Psoas muscle (tissue), 7 donors: ENCODE measurements at regions not wholly inside any gene's neighbourhood (a gene's known extent, or its start where the extent isn't known, plus 50 kb on each side); places are given as distances from the start of the nearest gene placed in this dataset.

Experiments
- ATAC-seq, 4 donors: fragments of 200-7000 bp; cut with Tn5 transposase; one replicate each; pipeline ENCODE4 v1.9.1; 2020; ENCODE audit warnings: moderate library complexity in 3 of 4, mild to moderate bottlenecking in 2 of 4
- DNase-seq, 2 donors: peaks; one replicate each; pipeline ENCODE4 v3.0.0-alpha.2; 2020
- H3K27ac ChIP-seq: fragments of 200-600 bp; one replicate; pipeline ENCODE4 v1.8.0; 2022
- H3K27me3 ChIP-seq, 3 donors: fragments of 200-600 bp in 1 of 3; one replicate each; pipeline versions ENCODE4 v1.6.1 to v1.8.0; 2013 to 2022; ENCODE audit warnings: low read length in 2 of 3, mild to moderate bottlenecking in 2 of 3, moderate library complexity in 1 of 3; ENCODE audit not compliant: insufficient read depth in 3 of 3
- H3K36me3 ChIP-seq, 2 donors: fragments of 200-600 bp in 1 of 2; one replicate each; pipeline versions ENCODE4 v1.6.1 to v1.8.0; 2013 to 2022; ENCODE audit warnings: low read depth in 1 of 2, mild to moderate bottlenecking in 1 of 2, moderate library complexity in 1 of 2; ENCODE audit not compliant: insufficient read depth in 1 of 2
- H3K4me1 ChIP-seq: fragments of 200-600 bp; one replicate; pipeline ENCODE4 v1.8.0; 2022
- H3K4me3 ChIP-seq: fragments of 200-600 bp; one replicate; pipeline ENCODE4 v1.8.0; 2022; ENCODE audit warnings: mild to moderate bottlenecking
- H3K9me3 ChIP-seq: fragments of 200-600 bp; one replicate; pipeline ENCODE4 v1.8.0; 2022
- CTCF ChIP-seq: fragments of 200-600 bp; IDR thresholded peaks from one replicate; pipeline ENCODE4 v1.8.0; 2022; ENCODE audit warnings: antibody characterized with exemption
- WGBS, 3 donors: extraction: QIAGEN DNeasy Blood & Tissue Kit; methylation state at CpG; one replicate each; pipeline versions ENCODE4 v1.1.6 to v1.1.7; 2013; 5-methylcytosine and 5-hydroxymethylcytosine counted together
- intact Hi-C, 2 donors: fragments of 100-400 bp; cut with DNase I; formaldehyde crosslinking; loops; one replicate each; pipeline versions ENCODE4 v1.11.0 to v1.14.2; 2022
- donor health status: healthy with polysubstance abuse.
- donor health status: DM: no; HTN: no; CAD: no; lungs with moderate emphysema.
- donor health status: Bipolar disorder and iron deficiency.
- donor health status: healthy.
- donor health status: DM: yes; HTN: yes; CAD: no.
- donor health status: DM: no; HTN: no; CAD: no.
- donor health status: DM: yes; HTN: yes; CAD: no.

DNA sequence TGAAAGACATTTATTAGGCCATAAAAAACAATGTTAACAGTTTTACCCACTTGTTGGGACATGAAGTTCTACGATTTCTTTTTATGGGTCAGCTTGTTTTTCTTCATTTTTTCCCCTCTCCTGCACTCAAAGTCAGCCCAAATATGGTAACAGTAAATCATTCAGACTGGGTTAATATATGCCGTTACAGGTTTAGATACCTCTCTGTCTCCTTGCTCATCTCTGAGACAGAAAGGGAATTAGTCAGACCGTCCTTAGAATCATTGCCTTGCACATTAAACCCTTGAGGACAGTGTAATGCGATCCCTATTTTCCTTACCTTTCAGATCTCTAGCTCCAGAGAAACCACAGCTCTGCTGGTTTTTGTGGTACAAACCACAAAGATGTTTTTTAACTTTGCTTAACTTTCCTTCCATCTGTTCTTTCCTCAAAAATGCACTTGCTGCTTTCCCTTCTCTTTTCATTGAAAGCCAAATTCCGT, 613.3 kb downstream of the PLPP3 start:
- no peak for TF ChIP-seq CTCF
- intact Hi-C loops = no loop called here
- Histone ChIP-seq H3K4me3 (no peak overlapping the region), H3K9me3 (no peaks in the 10 kb centered on the region), H3K27ac (no peak overlapping the region), H3K4me1 (no peaks in the 10 kb centered on the region), H3K27me3 (no peaks in the 10 kb centered on the region), H3K36me3 (no peaks in the 10 kb centered on the region)
- no peak for ATAC-seq
- WGBS, 3 donors = 74 to 82% (median 78%) methylated on average over 5 of the region's 5 CpGs
- DNase-seq = no peak

DNA sequence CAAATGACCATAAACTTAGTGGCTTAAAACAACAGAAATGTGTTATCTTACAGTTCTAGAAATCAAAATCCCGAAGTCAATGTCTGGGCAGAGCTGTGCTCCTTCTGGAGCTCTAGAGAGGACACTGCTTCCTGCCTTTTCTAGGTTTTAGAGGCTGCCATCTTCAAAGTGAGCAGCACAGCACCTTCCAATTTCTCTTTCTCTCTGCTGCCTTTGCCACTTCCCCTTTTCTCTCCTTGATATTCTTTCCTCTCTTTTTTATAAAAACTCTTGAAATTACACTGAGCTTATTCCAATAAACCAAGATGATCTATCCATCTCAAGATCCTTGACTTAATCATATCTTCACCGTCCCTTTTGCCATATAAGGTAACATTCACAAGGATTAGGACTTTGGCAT, 616.9 kb downstream of the PLPP3 start:
- no peak for TF ChIP-seq CTCF
- H3K4me3 ChIP-seq = no peak overlapping the region
- H3K4me1 ChIP-seq = no peaks in the 10 kb centered on the region
- no peaks in the 10 kb centered on the region for H3K9me3 ChIP-seq
- intact Hi-C loops = no loop called here
- no peaks in the 10 kb centered on the region for H3K27me3 ChIP-seq
- DNase-seq (no peak), ATAC-seq (no peak)
- no peak overlapping the region for H3K27ac ChIP-seq
- 84 to 93% (median 87%) methylated on average over 2 of the region's 2 CpGs for WGBS, 3 donors
- H3K36me3 ChIP-seq = no peaks in the 10 kb centered on the region

GRCh38 chr1:55959136-55959548, 620.2 kb downstream of the PLPP3 start:
- H3K27me3 ChIP-seq = no peaks in the 10 kb centered on the region
- no peaks in the 10 kb centered on the region for H3K9me3 ChIP-seq
- H3K36me3 ChIP-seq = no peaks in the 10 kb centered on the region
- no peaks in the 10 kb centered on the region for H3K4me1 ChIP-seq
- no peak overlapping the region for H3K27ac ChIP-seq
- DNase-seq = no peak
- ATAC-seq = no peak
- 37 to 54% (median 44%) methylated on average over 3 of the region's 3 CpGs for WGBS, 3 donors
- TF ChIP-seq CTCF = no peak
- intact Hi-C loops = no loop called here
- no peak overlapping the region for H3K4me3 ChIP-seq

GRCh38 chr1:55958498-55958897, 620.9 kb downstream of the PLPP3 start:
- Histone ChIP-seq H3K4me1 (no peaks in the 10 kb centered on the region), H3K27me3 (peaks cover 0 to under 1% (median 0%) of the 10 kb centered on the region in 3 donors), H3K36me3 (no peaks in the 10 kb centered on the region), H3K9me3 (no peaks in the 10 kb centered on the region), H3K4me3 (no peak overlapping the region), H3K27ac (no peak overlapping the region)
- no peak for ATAC-seq
- DNase-seq = no peak
- intact Hi-C loops = no loop called here
- no peak for TF ChIP-seq CTCF
- WGBS, 3 donors = 49 to 72% (median 60%) methylated on average over 2 of the region's 2 CpGs

- no peaks in the 10 kb centered on the region for H3K36me3 ChIP-seq
- H3K4me3 ChIP-seq = no peak overlapping the region
- H3K27ac ChIP-seq = no peak overlapping the region
- TF ChIP-seq CTCF = no peak
- intact Hi-C loops = no loop called here
- no peaks in the 10 kb centered on the region for H3K9me3 ChIP-seq
- ATAC-seq (peak in 1 of 4 donors; percentile 32), DNase-seq (no peak)
- no peaks in the 10 kb centered on the region for H3K4me1 ChIP-seq
- peaks cover 0 to 2% (median 0%) of the 10 kb centered on the region in 3 donors for H3K27me3 ChIP-seq
Observed at GRCh38 chr1:55957276-55957675, 622.1 kb downstream of the PLPP3 start.
